ENCODE measurements at regions not wholly inside any gene's neighbourhood (a gene's known extent, or its start where the extent isn't known, plus 50 kb on each side); places are given as distances from the start of the nearest gene placed in this dataset.

- TF ChIP-seq CTCF (conservative IDR thresholded peaks at IDR 0.05 in 1 of 2, IDR thresholded peaks at IDR 0.05 in 1 of 2; ENCODE audit: extremely low read depth in 1 of 2, insufficient read depth in 1 of 2, low read depth in 1 of 2, low read length in 2 of 2) = no peak
- TF ChIP-seq EZH2 (IDR thresholded peaks at IDR 0.05; ENCODE audit: borderline replicate concordance, low read length) = no peak
Observed at GRCh38 chr11:69924308-69925161, 105.3 kb upstream of the FGF3 start.

All from mammary epithelial cell (primary cell).